SK-N-SH treated with all-trans-retinoic acid at 6 μM for 48 hours (cell line): ENCODE measurements at regions not wholly inside any gene's neighbourhood (a gene's known extent, or its start where the extent isn't known, plus 50 kb on each side); places are given as distances from the start of the nearest gene placed in this dataset.

ENCODE experiments used
- ATAC-seq: fragments of 200-7000 bp; cut with Tn5 transposase; 3 replicates; pipeline ENCODE4 v1.9.1; 2020; ENCODE audit warnings: mild to moderate bottlenecking, moderate library complexity
- ARNTL ChIP-seq: fragments of 450-650 bp; formaldehyde crosslinking; IDR thresholded peaks from 2 replicates; pipeline ENCODE4 v1.5.0; 2020; ENCODE audit warnings: low read depth, mild to moderate bottlenecking, moderate library complexity, borderline replicate concordance
- BACH2 ChIP-seq: fragments of 250-450 bp; sonication (Bioruptor Pico); IDR thresholded peaks from 2 replicates; pipeline ENCODE4 v1.9.0; 2021; ENCODE audit warnings: mild to moderate bottlenecking, borderline replicate concordance
- CREB5 ChIP-seq: fragments of 250-450 bp; sonication (Bioruptor Pico); IDR thresholded peaks from 2 replicates; pipeline ENCODE4 v1.5.1; 2020; ENCODE audit warnings: low read depth, mild to moderate bottlenecking, moderate library complexity
- ESRRG ChIP-seq: fragments of 250-450 bp; sonication (Bioruptor Pico); IDR thresholded peaks from 2 replicates; pipeline ENCODE4 v1.6.1; 2021; ENCODE audit warnings: mild to moderate bottlenecking
- GLIS3 ChIP-seq: fragments of 250-450 bp; sonication (Bioruptor Pico); IDR thresholded peaks from 2 replicates; pipeline ENCODE4 v1.5.0; 2020; ENCODE audit warnings: mild to moderate bottlenecking, moderate library complexity
- ISL1 ChIP-seq: fragments of 250-450 bp; sonication (Bioruptor Pico); IDR thresholded peaks from 2 replicates; pipeline ENCODE4 v2.1.2; 2022; ENCODE audit warnings: mild to moderate bottlenecking, moderate library complexity
- OSR1 ChIP-seq: fragments of 250-450 bp; sonication (Bioruptor Pico); IDR thresholded peaks from 2 replicates; pipeline ENCODE4 v1.8.0; 2022; ENCODE audit warnings: moderate library complexity, mild to moderate bottlenecking, inconsistent platforms
- PATZ1 ChIP-seq: fragments of 250-450 bp; sonication (Bioruptor Pico); IDR thresholded peaks from 2 replicates; pipeline ENCODE4 v1.8.0; 2020; ENCODE audit warnings: mild to moderate bottlenecking, moderate library complexity, borderline replicate concordance
- POU6F1 ChIP-seq: fragments of 250-450 bp; sonication (Bioruptor Pico); IDR thresholded peaks from 2 replicates; pipeline ENCODE4 v1.8.0; 2021; ENCODE audit warnings: low read depth, mild to moderate bottlenecking, moderate library complexity, borderline replicate concordance
- PPARA ChIP-seq: fragments of 250-450 bp; sonication (Bioruptor Pico); IDR thresholded peaks from 2 replicates; pipeline ENCODE4 v1.5.0; 2020; ENCODE audit warnings: mild to moderate bottlenecking, borderline replicate concordance
- RARB ChIP-seq: fragments of 250-450 bp; sonication (Bioruptor Pico); IDR thresholded peaks from 2 replicates; pipeline ENCODE4 v1.8.0; 2021; ENCODE audit warnings: mild to moderate bottlenecking, moderate library complexity
- SNAI2 ChIP-seq: fragments of 250-450 bp; sonication (Bioruptor Pico); IDR thresholded peaks from 2 replicates; pipeline ENCODE4 v1.5.0; 2020; ENCODE audit warnings: mild to moderate bottlenecking, moderate library complexity
- TCF4 ChIP-seq: fragments of 250-450 bp; sonication (Bioruptor Pico); IDR thresholded peaks from 2 replicates; pipeline ENCODE4 v1.8.0; 2021; ENCODE audit warnings: mild to moderate bottlenecking, moderate library complexity, borderline replicate concordance
- TOX ChIP-seq: fragments of 250-450 bp; sonication (Bioruptor Pico); IDR thresholded peaks from 2 replicates; pipeline ENCODE4 v1.8.0; 2021; ENCODE audit warnings: mild to moderate bottlenecking, moderate library complexity, borderline replicate concordance
- ZC3H10 ChIP-seq: fragments of 250-450 bp; sonication (Bioruptor Pico); IDR thresholded peaks from 2 replicates; pipeline ENCODE4 v1.5.1; 2021; ENCODE audit warnings: mild to moderate bottlenecking, moderate library complexity
- ZFP3 ChIP-seq: fragments of 250-450 bp; sonication (Bioruptor Pico); IDR thresholded peaks from 2 replicates; pipeline ENCODE4 v1.5.0; 2020; ENCODE audit warnings: mild to moderate bottlenecking, moderate library complexity
- ZFP30 ChIP-seq: fragments of 450-650 bp; formaldehyde crosslinking; IDR thresholded peaks from 2 replicates; pipeline ENCODE4 v1.5.0; 2022; ENCODE audit warnings: mild to moderate bottlenecking, moderate library complexity
- ZNF565 ChIP-seq: fragments of 450-650 bp; formaldehyde crosslinking; conservative IDR thresholded peaks from 2 replicates; pipeline ENCODE4 v1.5.0; 2020; ENCODE audit warnings: low read depth, mild to moderate bottlenecking, moderate library complexity
- ZNF70 ChIP-seq: fragments of 450-650 bp; formaldehyde crosslinking; IDR thresholded peaks from 2 replicates; pipeline ENCODE4 v1.5.0; 2020; ENCODE audit warnings: mild to moderate bottlenecking, moderate library complexity
- ZNF8 ChIP-seq: fragments of 450-650 bp; formaldehyde crosslinking; IDR thresholded peaks from 2 replicates; pipeline ENCODE4 v1.5.0; 2020; ENCODE audit warnings: mild to moderate bottlenecking, moderate library complexity
- TF ChIP-seq, protein P1 (sequence below): fragments of 250-450 bp; sonication (Bioruptor Pico); IDR thresholded peaks from 2 replicates; pipeline ENCODE4 v1.5.1; 2021; ENCODE audit warnings: mild to moderate bottlenecking, moderate library complexity
- TF ChIP-seq, protein P2 (sequence below): fragments of 250-450 bp; sonication (Bioruptor Pico); IDR thresholded peaks from 2 replicates; pipeline ENCODE4 v1.5.0; 2020; ENCODE audit warnings: mild to moderate bottlenecking, moderate library complexity

DNA sequence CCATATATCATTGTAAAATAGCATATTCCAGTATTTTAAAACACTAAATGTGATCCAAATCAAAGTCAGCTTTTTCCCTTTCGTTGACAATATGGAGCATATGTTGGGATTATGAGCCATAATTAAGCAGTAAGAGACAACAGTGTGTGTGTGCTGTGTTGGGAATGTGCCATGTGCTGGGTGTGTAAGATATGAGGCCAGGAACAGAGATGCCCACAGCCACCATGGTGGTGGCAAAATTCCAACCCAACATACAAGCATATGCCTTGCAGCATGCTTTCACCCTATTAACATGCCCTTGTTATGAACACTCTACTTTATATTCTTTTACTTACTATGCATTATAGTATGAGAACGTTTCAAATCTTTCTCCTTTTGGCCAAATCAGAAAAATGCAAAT lies 1560.4 kb upstream of the TENM3 start:
- TF ChIP-seq ARNTL (CRISPR knock-in tag) = no peak
- TF ChIP-seq ZNF565 (CRISPR knock-in tag) = no peak
- TF ChIP-seq TCF4 = no peak
- TF ChIP-seq TOX (CRISPR knock-in tag) = no peak
- no peak for TF ChIP-seq ZFP3 (CRISPR knock-in tag)
- no peak for ATAC-seq

- TF ChIP-seq ZC3H10 (CRISPR knock-in tag) (no peak), ZFP30 (CRISPR knock-in tag) (no peak), GLIS3 (CRISPR knock-in tag) (no peak), TCF4 (no peak), ZNF70 (CRISPR knock-in tag) (no peak), ZFP3 (CRISPR knock-in tag) (no peak)
- TF ChIP-seq, all 23 proteins: peak for 0
- no peak for ATAC-seq
Observed at GRCh38 chr4:180683186-180683585, 1560.0 kb upstream of the TENM3 start.

GRCh38 chr4:180688480-180688879 lies 1554.7 kb upstream of the TENM3 start:
- TF ChIP-seq GLIS3 (CRISPR knock-in tag) (no peak), ZFP30 (CRISPR knock-in tag) (no peak)
- TF ChIP-seq, protein P1, sequence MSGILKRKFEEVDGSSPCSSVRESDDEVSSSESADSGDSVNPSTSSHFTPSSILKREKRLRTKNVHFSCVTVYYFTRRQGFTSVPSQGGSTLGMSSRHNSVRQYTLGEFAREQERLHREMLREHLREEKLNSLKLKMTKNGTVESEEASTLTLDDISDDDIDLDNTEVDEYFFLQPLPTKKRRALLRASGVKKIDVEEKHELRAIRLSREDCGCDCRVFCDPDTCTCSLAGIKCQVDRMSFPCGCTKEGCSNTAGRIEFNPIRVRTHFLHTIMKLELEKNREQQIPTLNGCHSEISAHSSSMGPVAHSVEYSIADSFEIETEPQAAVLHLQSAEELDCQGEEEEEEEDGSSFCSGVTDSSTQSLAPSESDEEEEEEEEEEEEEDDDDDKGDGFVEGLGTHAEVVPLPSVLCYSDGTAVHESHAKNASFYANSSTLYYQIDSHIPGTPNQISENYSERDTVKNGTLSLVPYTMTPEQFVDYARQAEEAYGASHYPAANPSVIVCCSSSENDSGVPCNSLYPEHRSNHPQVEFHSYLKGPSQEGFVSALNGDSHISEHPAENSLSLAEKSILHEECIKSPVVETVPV = no peak
- no peak for ATAC-seq

GRCh38 chr4:180694875-180695274 lies 1548.3 kb upstream of the TENM3 start:
- no peak for ATAC-seq

GRCh38 chr4:180695851-180696250 lies 1547.4 kb upstream of the TENM3 start:
- no peak for ATAC-seq
- TF ChIP-seq BACH2 (no peak), ZFP3 (CRISPR knock-in tag) (no peak), ZNF70 (CRISPR knock-in tag) (no peak), SNAI2 (CRISPR knock-in tag) (no peak), GLIS3 (CRISPR knock-in tag) (no peak), ZC3H10 (CRISPR knock-in tag) (no peak), OSR1 (CRISPR knock-in tag) (no peak), ESRRG (CRISPR knock-in tag) (no peak), ZNF8 (CRISPR knock-in tag) (no peak), TOX (CRISPR knock-in tag) (no peak), RARB (CRISPR knock-in tag) (no peak), CREB5 (CRISPR knock-in tag) (no peak), POU6F1 (CRISPR knock-in tag) (no peak), ZFP30 (CRISPR knock-in tag) (no peak), PATZ1 (CRISPR knock-in tag) (no peak), PPARA (no peak)
- TF ChIP-seq, protein P2, sequence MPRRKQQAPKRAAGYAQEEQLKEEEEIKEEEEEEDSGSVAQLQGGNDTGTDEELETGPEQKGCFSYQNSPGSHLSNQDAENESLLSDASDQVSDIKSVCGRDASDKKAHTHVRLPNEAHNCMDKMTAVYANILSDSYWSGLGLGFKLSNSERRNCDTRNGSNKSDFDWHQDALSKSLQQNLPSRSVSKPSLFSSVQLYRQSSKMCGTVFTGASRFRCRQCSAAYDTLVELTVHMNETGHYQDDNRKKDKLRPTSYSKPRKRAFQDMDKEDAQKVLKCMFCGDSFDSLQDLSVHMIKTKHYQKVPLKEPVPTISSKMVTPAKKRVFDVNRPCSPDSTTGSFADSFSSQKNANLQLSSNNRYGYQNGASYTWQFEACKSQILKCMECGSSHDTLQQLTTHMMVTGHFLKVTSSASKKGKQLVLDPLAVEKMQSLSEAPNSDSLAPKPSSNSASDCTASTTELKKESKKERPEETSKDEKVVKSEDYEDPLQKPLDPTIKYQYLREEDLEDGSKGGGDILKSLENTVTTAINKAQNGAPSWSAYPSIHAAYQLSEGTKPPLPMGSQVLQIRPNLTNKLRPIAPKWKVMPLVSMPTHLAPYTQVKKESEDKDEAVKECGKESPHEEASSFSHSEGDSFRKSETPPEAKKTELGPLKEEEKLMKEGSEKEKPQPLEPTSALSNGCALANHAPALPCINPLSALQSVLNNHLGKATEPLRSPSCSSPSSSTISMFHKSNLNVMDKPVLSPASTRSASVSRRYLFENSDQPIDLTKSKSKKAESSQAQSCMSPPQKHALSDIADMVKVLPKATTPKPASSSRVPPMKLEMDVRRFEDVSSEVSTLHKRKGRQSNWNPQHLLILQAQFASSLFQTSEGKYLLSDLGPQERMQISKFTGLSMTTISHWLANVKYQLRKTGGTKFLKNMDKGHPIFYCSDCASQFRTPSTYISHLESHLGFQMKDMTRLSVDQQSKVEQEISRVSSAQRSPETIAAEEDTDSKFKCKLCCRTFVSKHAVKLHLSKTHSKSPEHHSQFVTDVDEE (CRISPR knock-in tag) = no peak

More at GRCh38 chr4:180694875-180695274, 1548.3 kb upstream of the TENM3 start:
- TF ChIP-seq OSR1 (CRISPR knock-in tag) = no peak
- TF ChIP-seq ZFP3 (CRISPR knock-in tag) = no peak
- TF ChIP-seq ESRRG (CRISPR knock-in tag) = no peak
- no peak for TF ChIP-seq ISL1 (CRISPR knock-in tag)
- no peak for TF ChIP-seq PPARA
- TF ChIP-seq ZFP30 (CRISPR knock-in tag) = no peak
- no peak for TF ChIP-seq ARNTL (CRISPR knock-in tag)
- no peak for TF ChIP-seq ZNF70 (CRISPR knock-in tag)
- no peak for TF ChIP-seq POU6F1 (CRISPR knock-in tag)
